ENCODE measurements at regions not wholly inside any gene's neighbourhood (a gene's known extent, or its start where the extent isn't known, plus 50 kb on each side); places are given as distances from the start of the nearest gene placed in this dataset.
A peak's percentile ranks its signal among the peaks of the same experiment; 100 is the strongest.
"Not testable (repeated sequence)": the region's sequence is repeated elsewhere in the genome, so short reads cannot be mapped to it uniquely, and the experiment has no call there.

DNA sequence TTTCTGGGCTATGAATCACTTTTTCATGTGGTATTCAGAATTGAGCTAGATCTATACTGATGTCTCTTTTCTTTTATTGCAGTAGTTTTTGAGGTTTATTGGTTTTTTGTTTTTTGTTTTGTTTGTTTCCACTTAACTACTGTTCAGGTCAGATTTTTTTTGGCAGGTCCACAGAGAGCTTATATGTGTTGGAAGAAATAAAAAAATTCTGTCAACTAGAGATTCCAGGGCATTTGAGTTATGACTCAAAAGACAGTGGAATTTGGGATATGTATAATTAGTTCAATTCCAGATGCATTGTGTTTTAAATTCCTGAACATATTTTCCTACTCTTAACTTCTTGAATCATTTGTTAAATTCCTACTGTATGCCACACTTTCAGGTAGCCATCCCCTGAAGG, 727.2 kb downstream of the SI start:
- no peak overlapping the region for H3K4me3 ChIP-seq (ENCODE audit: low read depth, low read length)

DNA sequence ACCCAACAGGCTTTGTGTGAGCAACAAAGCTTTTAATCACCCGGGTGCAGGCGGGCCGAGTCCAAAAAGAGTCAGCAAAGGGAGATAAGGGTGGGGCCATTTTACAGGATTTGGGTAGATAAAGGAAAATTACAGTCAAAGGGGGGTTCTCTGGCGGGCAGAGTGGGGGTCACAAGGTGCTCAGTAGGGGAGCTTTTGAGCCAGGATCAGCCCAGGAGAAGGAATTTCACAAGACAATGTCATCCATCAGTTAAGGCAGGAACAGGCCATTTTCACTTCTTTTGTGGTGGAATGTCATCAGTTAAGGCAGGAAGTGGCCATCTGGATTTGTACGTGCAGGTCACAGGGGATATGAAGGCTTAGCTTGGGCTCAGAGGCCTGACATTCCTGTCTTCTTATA, 736.1 kb downstream of the SI start:
- DNase-seq (ENCODE audit: low read depth); H3K4me3 ChIP-seq (ENCODE audit: low read depth, low read length): not testable (repeated sequence)

More for the DNA sequence above, 727.2 kb downstream of the SI start:
- TF ChIP-seq, protein P1, sequence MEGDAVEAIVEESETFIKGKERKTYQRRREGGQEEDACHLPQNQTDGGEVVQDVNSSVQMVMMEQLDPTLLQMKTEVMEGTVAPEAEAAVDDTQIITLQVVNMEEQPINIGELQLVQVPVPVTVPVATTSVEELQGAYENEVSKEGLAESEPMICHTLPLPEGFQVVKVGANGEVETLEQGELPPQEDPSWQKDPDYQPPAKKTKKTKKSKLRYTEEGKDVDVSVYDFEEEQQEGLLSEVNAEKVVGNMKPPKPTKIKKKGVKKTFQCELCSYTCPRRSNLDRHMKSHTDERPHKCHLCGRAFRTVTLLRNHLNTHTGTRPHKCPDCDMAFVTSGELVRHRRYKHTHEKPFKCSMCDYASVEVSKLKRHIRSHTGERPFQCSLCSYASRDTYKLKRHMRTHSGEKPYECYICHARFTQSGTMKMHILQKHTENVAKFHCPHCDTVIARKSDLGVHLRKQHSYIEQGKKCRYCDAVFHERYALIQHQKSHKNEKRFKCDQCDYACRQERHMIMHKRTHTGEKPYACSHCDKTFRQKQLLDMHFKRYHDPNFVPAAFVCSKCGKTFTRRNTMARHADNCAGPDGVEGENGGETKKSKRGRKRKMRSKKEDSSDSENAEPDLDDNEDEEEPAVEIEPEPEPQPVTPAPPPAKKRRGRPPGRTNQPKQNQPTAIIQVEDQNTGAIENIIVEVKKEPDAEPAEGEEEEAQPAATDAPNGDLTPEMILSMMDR (conservative IDR thresholded peaks at IDR 0.05; ENCODE audit: low read depth, low read length): no peak
- no peak for DNase-seq (ENCODE audit: low read depth)

DNA sequence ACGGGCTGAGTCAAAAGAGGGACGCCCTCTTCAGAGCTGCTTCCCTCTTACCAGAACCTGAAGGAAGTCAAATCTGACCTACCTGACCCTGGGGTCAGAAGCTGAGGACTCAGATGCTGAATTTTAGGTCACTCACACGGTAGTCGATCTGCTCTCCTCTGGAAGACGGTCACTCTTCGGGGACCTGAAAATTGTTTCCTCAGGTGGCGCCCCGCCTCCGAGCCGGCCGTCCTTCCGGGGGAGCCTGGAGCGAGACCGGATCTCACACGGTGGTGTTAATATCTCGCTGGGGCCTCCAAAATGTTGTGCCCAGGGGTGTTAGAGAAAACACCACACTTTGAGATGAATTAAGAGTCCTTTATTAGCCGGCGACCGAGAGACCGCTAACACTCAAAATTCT, 737.2 kb downstream of the SI start:
- TF ChIP-seq, protein P1 (conservative IDR thresholded peaks at IDR 0.05; ENCODE audit: low read depth, low read length): no peak
- H3K4me3 ChIP-seq (ENCODE audit: low read depth, low read length): no peak overlapping the region
- no peak for DNase-seq (ENCODE audit: low read depth)

DNA sequence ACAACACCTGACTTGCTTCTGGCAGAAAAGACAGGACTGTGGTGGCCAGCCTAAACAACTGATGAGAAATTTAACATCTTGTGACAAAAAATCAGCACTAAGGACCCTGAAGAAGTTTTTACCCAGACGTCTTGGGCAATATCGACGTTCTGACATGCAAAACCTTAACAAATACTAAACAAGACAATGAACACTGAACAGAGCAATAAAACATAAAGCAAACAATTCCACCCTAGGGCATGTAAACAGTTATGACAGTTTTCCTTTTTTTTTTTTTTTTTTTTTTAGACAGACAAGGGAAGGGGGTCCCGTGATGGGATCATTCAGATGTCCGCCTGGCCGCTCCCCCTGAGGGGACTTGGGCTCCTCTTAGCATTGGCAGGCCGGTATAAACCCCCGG, 738.0 kb downstream of the SI start:
- DNase-seq (ENCODE audit: low read depth): no peak
- TF ChIP-seq, protein P1 (conservative IDR thresholded peaks at IDR 0.05; ENCODE audit: low read depth, low read length): no peak
- no peak overlapping the region for H3K4me3 ChIP-seq (ENCODE audit: low read depth, low read length)

DNA sequence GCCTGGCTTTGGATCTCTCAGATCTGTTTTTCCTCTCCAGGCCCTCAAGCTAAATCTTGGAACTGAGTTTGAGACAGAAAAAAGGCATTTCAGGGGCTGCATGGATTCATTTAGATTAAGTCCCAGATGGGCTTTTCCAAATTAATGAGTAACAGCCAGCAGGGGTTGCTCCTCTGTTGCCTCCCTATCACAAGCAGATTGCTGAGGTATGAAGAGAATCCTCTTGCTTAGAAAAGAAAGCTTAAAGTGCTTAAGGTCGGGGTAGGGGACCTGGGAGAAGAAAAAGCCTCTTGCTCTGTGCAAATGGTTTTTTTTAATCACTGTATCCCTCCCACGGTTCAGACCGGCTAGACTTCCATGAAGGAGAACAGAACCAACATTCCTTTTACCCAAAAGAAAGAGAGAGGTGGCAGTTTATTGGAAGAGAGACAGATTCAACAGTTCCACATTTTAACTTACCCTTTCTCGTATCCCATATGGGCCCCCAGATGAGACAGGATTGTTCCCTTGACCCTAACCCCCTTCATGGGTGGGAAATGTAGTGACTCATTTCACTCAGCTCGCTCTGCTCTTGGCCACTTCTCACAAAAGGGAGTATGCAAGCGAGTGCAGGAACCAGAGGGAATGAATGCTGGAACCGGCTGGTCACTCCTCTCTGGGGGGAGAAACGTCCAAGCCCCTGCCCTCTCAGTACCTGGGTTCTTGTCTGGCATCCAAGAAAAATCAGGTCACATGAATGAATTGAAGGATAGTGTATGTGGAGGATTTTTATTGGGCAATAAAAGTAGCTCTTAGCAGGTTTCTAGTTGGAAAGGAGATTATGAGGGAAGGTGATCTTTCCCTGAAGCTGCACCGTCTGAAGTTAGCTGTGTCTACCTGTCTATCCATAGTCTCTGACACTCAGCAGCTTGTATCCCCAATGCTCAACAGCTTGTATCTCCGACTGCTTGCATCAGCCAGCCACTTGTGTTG, 745.2 kb downstream of the SI start:
- no peak overlapping the region for H3K4me3 ChIP-seq (ENCODE audit: low read depth, low read length)
- peak; percentile 20 for DNase-seq (ENCODE audit: low read depth)
- TF ChIP-seq, protein P1 (conservative IDR thresholded peaks at IDR 0.05; ENCODE audit: low read depth, low read length): no peak

DNA sequence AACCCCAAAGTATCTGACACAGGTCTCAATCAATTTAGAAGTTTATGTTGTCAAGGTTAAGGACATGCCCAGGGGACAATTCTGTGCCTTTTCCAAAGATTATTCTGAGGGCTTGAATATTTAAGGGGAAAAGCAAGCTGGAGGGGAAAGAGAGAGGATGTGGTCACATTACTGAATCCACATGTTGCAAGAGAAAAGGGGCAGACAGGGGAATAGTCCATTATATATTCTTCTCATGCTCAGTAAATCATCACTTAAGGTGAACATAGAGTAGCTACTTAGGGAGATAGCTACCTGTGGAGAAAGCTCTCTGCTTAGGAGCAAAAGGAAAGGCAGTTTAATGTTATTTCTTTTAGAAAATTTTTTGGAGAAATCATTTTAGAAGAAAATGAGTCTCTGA, 751.6 kb downstream of the SI start:
- no peak for DNase-seq (ENCODE audit: low read depth)
- TF ChIP-seq, protein P1 (conservative IDR thresholded peaks at IDR 0.05; ENCODE audit: low read depth, low read length): no peak
- no peak overlapping the region for H3K4me3 ChIP-seq (ENCODE audit: low read depth, low read length)

DNA sequence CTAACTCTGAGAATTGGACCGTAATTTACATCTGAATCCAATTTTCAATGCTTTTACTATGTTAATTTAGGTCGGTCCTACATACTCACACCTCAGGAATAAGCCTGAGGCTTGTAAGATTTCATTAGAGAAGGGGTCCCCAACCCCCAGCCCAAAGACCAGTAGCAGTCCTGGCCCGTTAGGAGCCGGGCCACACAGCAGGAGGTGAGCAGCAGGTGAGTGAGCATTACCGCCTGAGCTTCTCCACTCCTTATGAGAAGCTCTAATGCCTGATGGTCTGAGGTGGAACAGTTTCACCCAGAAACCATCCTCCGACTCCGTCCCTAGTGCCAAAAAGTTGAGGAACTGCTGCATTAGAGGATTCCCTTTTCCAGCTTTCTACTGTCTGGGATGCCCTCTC, 757.3 kb downstream of the SI start:
- no peak for DNase-seq (ENCODE audit: low read depth)
- no peak overlapping the region for H3K4me3 ChIP-seq (ENCODE audit: low read depth, low read length)
- TF ChIP-seq, protein P1 (conservative IDR thresholded peaks at IDR 0.05; ENCODE audit: low read depth, low read length): no peak
